Sigmoid colon (tissue), 4 donors: ENCODE measurements at regions not wholly inside any gene's neighbourhood (a gene's known extent, or its start where the extent isn't known, plus 50 kb on each side); places are given as distances from the start of the nearest gene placed in this dataset.

Experiments
- EP300 ChIP-seq, 4 donors: sonication (generic); formaldehyde crosslinking; IDR thresholded peaks; one replicate each; pipeline ENCODE4 v1.6.1; 2017; ENCODE audit warnings: antibody characterized with exemption in 4 of 4
- POLR2A ChIP-seq, 2 donors: fragments of 450-650 bp; IDR thresholded peaks; one replicate each; pipeline ENCODE4 v1.6.1; 2016; ENCODE audit warnings: antibody characterized with exemption in 2 of 2, mild to moderate bottlenecking in 2 of 2, moderate library complexity in 2 of 2
- POLR2AphosphoS5 ChIP-seq, 4 donors: sonication (generic); formaldehyde crosslinking; IDR thresholded peaks; one replicate each; pipeline ENCODE4 v1.6.1; 2017; ENCODE audit warnings: antibody characterized with exemption in 4 of 4
- TF ChIP-seq, protein P1 (sequence below), 4 experiments: fragments of 450-650 bp in 3 of 4; fragments of 200-600 bp in 1 of 4; IDR thresholded peaks; one replicate each; pipeline ENCODE4 v1.5.1; 2016 to 2019; ENCODE audit warnings: antibody characterized with exemption in 4 of 4, mild to moderate bottlenecking in 3 of 4, moderate library complexity in 2 of 4

DNA sequence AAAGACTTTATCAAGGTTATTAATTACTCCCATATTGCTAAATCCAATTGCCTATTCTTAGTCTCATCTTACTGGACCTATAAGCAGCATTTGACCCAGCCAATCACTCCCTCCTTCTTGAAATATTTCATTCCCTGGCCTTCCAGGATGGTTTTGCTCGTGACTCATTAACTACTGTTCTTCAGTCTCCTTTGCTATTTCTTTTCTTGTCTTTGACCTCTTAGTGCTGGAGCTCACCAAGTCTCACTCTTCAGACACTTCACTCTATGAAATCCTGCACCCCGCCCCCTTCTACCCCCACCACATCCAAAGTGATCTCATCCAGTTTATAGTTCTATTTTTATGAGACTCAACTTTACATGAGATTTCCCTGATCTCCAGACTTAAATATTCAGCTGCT lies 803.1 kb upstream of the WWC1 start:
- no peak for TF ChIP-seq POLR2A (IDR thresholded peaks at IDR 0.05)
- TF ChIP-seq, protein P1, sequence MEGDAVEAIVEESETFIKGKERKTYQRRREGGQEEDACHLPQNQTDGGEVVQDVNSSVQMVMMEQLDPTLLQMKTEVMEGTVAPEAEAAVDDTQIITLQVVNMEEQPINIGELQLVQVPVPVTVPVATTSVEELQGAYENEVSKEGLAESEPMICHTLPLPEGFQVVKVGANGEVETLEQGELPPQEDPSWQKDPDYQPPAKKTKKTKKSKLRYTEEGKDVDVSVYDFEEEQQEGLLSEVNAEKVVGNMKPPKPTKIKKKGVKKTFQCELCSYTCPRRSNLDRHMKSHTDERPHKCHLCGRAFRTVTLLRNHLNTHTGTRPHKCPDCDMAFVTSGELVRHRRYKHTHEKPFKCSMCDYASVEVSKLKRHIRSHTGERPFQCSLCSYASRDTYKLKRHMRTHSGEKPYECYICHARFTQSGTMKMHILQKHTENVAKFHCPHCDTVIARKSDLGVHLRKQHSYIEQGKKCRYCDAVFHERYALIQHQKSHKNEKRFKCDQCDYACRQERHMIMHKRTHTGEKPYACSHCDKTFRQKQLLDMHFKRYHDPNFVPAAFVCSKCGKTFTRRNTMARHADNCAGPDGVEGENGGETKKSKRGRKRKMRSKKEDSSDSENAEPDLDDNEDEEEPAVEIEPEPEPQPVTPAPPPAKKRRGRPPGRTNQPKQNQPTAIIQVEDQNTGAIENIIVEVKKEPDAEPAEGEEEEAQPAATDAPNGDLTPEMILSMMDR (IDR thresholded peaks at IDR 0.05) = no peak
- TF ChIP-seq EP300 (IDR thresholded peaks at IDR 0.05) = no peak
- no peak for TF ChIP-seq POLR2AphosphoS5 (IDR thresholded peaks at IDR 0.05)
